ENCODE measurements at regions not wholly inside any gene's neighbourhood (a gene's known extent, or its start where the extent isn't known, plus 50 kb on each side); places are given as distances from the start of the nearest gene placed in this dataset.

GRCh38 chr3:21801631-21802030, 50.6 kb upstream of the ZNF385D start:
- no peak for DNase-seq

GRCh38 chr3:21803604-21804003, 52.6 kb upstream of the ZNF385D start:
- DNase-seq, result no peak

GRCh38 chr3:21804330-21804729, 53.3 kb upstream of the ZNF385D start:
- no peak for DNase-seq

- no peak for DNase-seq
These were observed 55.7 kb upstream of the ZNF385D start for GRCh38 chr3:21806733-21807132.

- no peak for DNase-seq
These were observed 74.7 kb upstream of the ZNF385D start for GRCh38 chr3:21825684-21826083.

- DNase-seq, result no peak
These were observed 75.4 kb upstream of the ZNF385D start for GRCh38 chr3:21826416-21826815.

- DNase-seq, result no peak
These were observed 79.5 kb upstream of the ZNF385D start for GRCh38 chr3:21830541-21830940.

- DNase-seq, result no peak
These were observed 84.3 kb upstream of the ZNF385D start for GRCh38 chr3:21835264-21835663.

GRCh38 chr3:21836227-21836626, 85.2 kb upstream of the ZNF385D start:
- DNase-seq, result no peak

- no peak for DNase-seq
These were observed 88.2 kb upstream of the ZNF385D start for GRCh38 chr3:21839176-21839575.

- no peak for DNase-seq
These were observed 88.6 kb upstream of the ZNF385D start for GRCh38 chr3:21839592-21839991.

- no peak for DNase-seq
These were observed 96.0 kb upstream of the ZNF385D start for GRCh38 chr3:21847005-21847404.

- DNase-seq, result no peak
These were observed 108.4 kb upstream of the ZNF385D start for GRCh38 chr3:21859124-21860081.

- DNase-seq, result no peak
These were observed 109.1 kb upstream of the ZNF385D start for GRCh38 chr3:21860082-21860475.

- DNase-seq, result no peak
These were observed 109.6 kb upstream of the ZNF385D start for GRCh38 chr3:21860657-21861056.

GRCh38 chr3:21876782-21877181, 125.8 kb upstream of the ZNF385D start:
- no peak for DNase-seq

GRCh38 chr3:21877214-21877754, 126.3 kb upstream of the ZNF385D start:
- no peak for DNase-seq

GRCh38 chr3:21879184-21879886, 128.3 kb upstream of the ZNF385D start:
- DNase-seq, result peak; percentile 4

GRCh38 chr3:21888656-21889055, 137.6 kb upstream of the ZNF385D start:
- no peak for DNase-seq

GRCh38 chr3:21889166-21889565, 138.2 kb upstream of the ZNF385D start:
- no peak for DNase-seq

GRCh38 chr3:21892104-21892503, 141.1 kb upstream of the ZNF385D start:
- no peak for DNase-seq

- no peak for DNase-seq
These were observed 142.2 kb upstream of the ZNF385D start for GRCh38 chr3:21893242-21893641.

GRCh38 chr3:21894459-21895340, 143.7 kb upstream of the ZNF385D start:
- DNase-seq, result no peak
